AG10803 (cell line): ENCODE measurements at regions not wholly inside any gene's neighbourhood (a gene's known extent, or its start where the extent isn't known, plus 50 kb on each side); places are given as distances from the start of the nearest gene placed in this dataset.

ENCODE experiments used
- DNase-seq: peaks from one replicate; pipeline ENCODE4 v3.0.0; 2010; ENCODE audit warnings: low read depth
- H3K4me3 ChIP-seq: 2 replicates; pipeline ENCODE4 v1.5.1; 2011; ENCODE audit warnings: mild to moderate bottlenecking, low read length, control low read depth
- TF ChIP-seq, protein P1 (sequence below): conservative IDR thresholded peaks from 2 replicates; pipeline ENCODE4 v1.5.1; 2011; ENCODE audit warnings: mild to moderate bottlenecking, low read length, control low read depth, inconsistent platforms

DNA sequence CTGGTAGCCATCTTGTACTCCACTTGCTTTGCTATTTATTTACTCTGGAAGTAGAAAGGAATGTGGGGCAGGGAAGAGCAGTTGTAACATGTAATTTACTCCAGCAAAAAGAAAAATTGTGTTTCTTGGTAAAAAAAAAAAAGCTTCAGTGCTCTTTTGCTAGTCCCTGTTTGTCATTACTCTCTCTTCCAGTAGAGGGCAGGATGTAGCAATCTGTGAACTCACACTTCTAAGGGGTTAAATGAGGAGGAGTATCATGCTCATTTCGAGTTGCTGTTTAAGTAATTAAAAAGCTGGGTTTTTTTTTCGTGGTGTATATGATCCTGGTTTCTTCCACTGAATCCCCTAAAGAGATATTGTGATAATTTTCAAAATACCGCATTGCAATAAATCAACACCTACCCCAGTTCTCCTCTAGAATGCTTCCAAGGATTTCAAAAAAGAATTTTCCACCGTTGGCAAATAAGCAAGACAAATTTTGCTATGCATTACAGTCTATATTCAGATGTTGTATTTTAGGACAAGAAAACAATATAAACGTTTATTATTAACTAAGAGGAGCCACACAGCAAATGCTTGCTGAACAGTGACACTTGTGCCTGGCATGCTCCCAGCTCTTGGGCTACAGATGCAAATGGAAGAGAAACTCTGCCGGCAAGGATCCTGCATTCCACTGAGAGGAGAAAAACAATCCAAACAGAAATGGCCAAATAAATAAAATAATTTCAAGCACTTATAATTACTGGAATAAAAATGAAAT lies 261.6 kb downstream of the ASXL3 start:
- TF ChIP-seq, protein P1, sequence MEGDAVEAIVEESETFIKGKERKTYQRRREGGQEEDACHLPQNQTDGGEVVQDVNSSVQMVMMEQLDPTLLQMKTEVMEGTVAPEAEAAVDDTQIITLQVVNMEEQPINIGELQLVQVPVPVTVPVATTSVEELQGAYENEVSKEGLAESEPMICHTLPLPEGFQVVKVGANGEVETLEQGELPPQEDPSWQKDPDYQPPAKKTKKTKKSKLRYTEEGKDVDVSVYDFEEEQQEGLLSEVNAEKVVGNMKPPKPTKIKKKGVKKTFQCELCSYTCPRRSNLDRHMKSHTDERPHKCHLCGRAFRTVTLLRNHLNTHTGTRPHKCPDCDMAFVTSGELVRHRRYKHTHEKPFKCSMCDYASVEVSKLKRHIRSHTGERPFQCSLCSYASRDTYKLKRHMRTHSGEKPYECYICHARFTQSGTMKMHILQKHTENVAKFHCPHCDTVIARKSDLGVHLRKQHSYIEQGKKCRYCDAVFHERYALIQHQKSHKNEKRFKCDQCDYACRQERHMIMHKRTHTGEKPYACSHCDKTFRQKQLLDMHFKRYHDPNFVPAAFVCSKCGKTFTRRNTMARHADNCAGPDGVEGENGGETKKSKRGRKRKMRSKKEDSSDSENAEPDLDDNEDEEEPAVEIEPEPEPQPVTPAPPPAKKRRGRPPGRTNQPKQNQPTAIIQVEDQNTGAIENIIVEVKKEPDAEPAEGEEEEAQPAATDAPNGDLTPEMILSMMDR: peak; percentile 80
- peak; percentile 35 for DNase-seq
- no peak overlapping the region for H3K4me3 ChIP-seq

DNA sequence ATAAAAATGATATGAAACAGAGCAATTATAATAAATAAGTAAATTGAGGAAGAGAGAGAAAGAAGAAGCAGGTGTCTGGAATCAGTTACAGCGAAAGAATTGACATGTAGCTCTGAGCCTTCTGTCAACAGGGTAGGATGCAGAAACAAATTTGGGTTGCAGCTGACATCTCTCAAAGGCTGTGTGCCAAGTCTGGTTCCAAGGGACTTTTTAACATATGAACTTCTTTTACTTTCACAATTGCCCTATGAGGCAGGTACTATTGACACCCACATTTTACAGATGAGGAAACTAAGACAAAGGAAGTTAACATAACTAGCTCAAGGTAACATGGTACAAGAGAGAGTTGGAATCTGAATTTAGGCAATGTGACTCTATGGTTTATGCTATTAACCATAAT lies 260.0 kb downstream of the ASXL3 start:
- DNase-seq: no peak
- TF ChIP-seq, protein P1: no peak
- no peak overlapping the region for H3K4me3 ChIP-seq

DNA sequence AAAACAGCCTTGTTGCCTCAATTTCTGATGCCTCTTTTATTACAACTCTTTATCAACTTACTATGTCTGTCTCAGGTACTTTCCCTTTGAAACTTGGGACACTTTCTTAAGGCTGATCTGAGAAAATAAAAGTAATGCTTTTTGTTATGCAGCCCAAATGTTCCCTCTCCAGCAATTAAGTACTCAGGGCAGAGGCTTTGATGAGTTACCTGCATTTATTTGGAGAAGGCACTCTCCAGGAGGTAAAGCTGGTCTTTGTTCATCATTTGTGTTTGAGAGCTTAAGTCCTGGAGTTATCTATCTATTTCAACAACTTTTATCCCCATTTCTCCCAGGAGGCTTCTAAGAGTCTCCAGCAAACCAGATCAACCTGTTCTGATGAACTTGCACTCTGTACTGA lies 259.2 kb downstream of the ASXL3 start:
- no peak for DNase-seq
- H3K4me3 ChIP-seq: no peak overlapping the region
- TF ChIP-seq, protein P1: no peak

DNA sequence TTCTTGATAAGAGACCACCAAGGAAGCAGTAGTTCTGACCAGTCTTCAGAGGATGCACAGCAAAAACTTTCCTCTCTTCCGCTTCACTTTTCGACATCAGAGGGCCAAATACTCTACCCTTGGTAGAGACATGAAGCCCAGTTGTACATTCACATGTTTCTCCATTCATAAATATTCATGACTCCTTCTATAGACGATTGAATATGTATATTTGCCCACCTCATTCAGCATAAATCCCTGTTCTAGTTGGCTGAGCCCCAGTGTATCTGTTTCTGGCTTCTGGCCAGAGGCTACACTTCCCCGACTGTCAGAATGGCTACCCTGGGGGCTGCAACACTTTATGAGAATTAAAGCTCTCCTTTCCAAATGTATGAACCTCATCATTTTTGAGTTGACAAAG lies 258.5 kb downstream of the ASXL3 start:
- TF ChIP-seq, protein P1: no peak
- DNase-seq: no peak
- H3K4me3 ChIP-seq: no peak overlapping the region

DNA sequence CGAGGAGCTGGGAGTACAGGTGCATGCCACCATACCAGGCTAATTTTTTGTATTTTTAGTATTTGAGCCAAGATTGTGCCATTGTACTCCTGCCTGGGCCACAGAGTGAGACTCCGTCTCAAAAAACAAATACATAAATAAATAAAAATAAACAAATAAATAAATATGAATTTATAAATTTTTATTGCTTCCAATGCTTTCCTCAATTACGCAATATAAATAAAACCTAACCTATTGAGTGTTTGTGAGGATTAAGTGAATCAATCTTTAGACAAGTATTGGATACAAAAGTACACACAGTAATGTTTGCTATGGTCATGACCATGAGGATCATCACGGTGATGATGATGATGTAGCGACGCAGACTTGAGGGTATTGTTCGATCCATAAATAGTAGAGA lies 257.4 kb downstream of the ASXL3 start:
- TF ChIP-seq, protein P1: no peak
- H3K4me3 ChIP-seq: no peak overlapping the region
- DNase-seq: no peak

DNA sequence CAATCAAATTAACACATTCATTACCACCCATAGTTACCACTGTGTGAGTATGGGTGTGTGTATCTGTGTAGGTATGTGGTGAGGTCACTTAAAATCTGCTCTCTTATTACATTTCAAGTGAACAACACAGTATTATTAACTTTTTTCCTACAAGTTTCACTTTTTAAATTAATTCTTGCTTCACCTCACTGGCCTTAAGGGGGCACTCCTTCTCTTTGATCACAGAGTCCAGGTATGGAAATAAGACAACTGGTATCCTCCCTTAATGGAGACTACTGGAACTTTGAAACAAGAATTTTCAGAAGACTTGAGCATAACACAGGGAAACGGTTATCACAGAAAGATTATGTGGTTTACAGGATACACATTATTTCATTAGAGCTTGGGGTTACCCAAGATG lies 255.8 kb downstream of the ASXL3 start:
- TF ChIP-seq, protein P1: no peak
- DNase-seq: no peak
- H3K4me3 ChIP-seq: no peak overlapping the region

DNA sequence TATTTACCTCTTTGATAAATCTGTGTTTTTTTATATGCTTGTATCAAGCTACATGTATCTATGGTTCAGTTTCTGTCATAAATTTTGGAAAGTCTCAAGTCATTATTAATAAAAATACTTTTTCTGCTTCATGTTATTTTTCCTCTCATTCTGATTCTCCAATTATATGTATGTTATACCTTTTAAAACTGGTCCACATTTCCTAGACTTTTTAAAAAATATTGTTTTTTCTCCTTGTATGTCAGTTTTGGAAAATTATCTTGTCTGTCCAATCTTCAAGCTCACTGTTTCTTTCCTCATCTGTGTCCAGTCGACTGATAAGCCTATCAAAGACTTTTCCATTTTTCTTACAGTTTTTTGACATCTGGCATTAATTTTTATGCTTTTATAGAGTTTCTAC lies 253.4 kb downstream of the ASXL3 start:
- TF ChIP-seq, protein P1: no peak
- no peak overlapping the region for H3K4me3 ChIP-seq

More for the DNA sequence above, 253.4 kb downstream of the ASXL3 start:
- DNase-seq: no peak
